Activated CD4-positive, alpha-beta T cell treated with anti-CD3 and anti-CD28 coated beads, Interleukin-2, amount 50 U/mL, for 1 hour (primary cell): ENCODE measurements at regions not wholly inside any gene's neighbourhood (a gene's known extent, or its start where the extent isn't known, plus 50 kb on each side); places are given as distances from the start of the nearest gene placed in this dataset.

ENCODE experiments used
- DNase-seq: peaks from one replicate; pipeline ENCODE4 v3.0.0-alpha.2; 2020

GRCh38 chr11:109814824-109815223, 278.4 kb upstream of the ZC3H12C start:
- DNase-seq: no peak

- DNase-seq: no peak
These were observed 277.6 kb upstream of the ZC3H12C start for GRCh38 chr11:109815500-109816150.

- DNase-seq: no peak
These were observed 274.9 kb upstream of the ZC3H12C start for GRCh38 chr11:109818290-109818689.

GRCh38 chr11:109819410-109819809, 273.8 kb upstream of the ZC3H12C start:
- DNase-seq: no peak

GRCh38 chr11:109821511-109821910, 271.7 kb upstream of the ZC3H12C start:
- no peak for DNase-seq

GRCh38 chr11:109822436-109823102, 270.6 kb upstream of the ZC3H12C start:
- no peak for DNase-seq

GRCh38 chr11:109828387-109828786, 264.8 kb upstream of the ZC3H12C start:
- no peak for DNase-seq

- no peak for DNase-seq
These were observed 255.2 kb upstream of the ZC3H12C start for GRCh38 chr11:109838026-109838425.

GRCh38 chr11:109845437-109845836, 247.8 kb upstream of the ZC3H12C start:
- no peak for DNase-seq

GRCh38 chr11:109847621-109848020, 245.6 kb upstream of the ZC3H12C start:
- no peak for DNase-seq

GRCh38 chr11:109849051-109849450, 244.1 kb upstream of the ZC3H12C start:
- no peak for DNase-seq

GRCh38 chr11:109849946-109850345, 243.2 kb upstream of the ZC3H12C start:
- no peak for DNase-seq

GRCh38 chr11:109851780-109852390, 241.3 kb upstream of the ZC3H12C start:
- DNase-seq: no peak

GRCh38 chr11:109853156-109853776, 239.9 kb upstream of the ZC3H12C start:
- DNase-seq: no peak

- no peak for DNase-seq
These were observed 238.5 kb upstream of the ZC3H12C start for GRCh38 chr11:109854731-109855130.

- no peak for DNase-seq
These were observed 236.3 kb upstream of the ZC3H12C start for GRCh38 chr11:109856928-109857327.

- no peak for DNase-seq
These were observed 235.6 kb upstream of the ZC3H12C start for GRCh38 chr11:109857637-109858036.

- DNase-seq: no peak
These were observed 235.0 kb upstream of the ZC3H12C start for GRCh38 chr11:109858152-109858551.

GRCh38 chr11:109859045-109859724, 234.0 kb upstream of the ZC3H12C start:
- no peak for DNase-seq

- DNase-seq: no peak
These were observed 230.4 kb upstream of the ZC3H12C start for GRCh38 chr11:109862835-109863234.

GRCh38 chr11:109864151-109864661, 229.0 kb upstream of the ZC3H12C start:
- no peak for DNase-seq

GRCh38 chr11:109864834-109865547, 228.2 kb upstream of the ZC3H12C start:
- DNase-seq: no peak
